Breast epithelium (tissue), 4 donors: ENCODE measurements at regions not wholly inside any gene's neighbourhood (a gene's known extent, or its start where the extent isn't known, plus 50 kb on each side); places are given as distances from the start of the nearest gene placed in this dataset.
"Not testable (repeated sequence)": the region's sequence is repeated elsewhere in the genome, so short reads cannot be mapped to it uniquely, and the experiment has no call there.

Source experiments
- DNase-seq, 2 donors: peaks; one replicate each; pipeline ENCODE4 v3.0.0-alpha.2; 2019; ENCODE audit warnings: low spot score in 2 of 2
- H3K27ac ChIP-seq, 2 donors: fragments of 200-600 bp; sonication (generic) in 1 of 2; one replicate each; pipeline ENCODE4 v1.5.1; 2016 to 2019; ENCODE audit warnings: mild to moderate bottlenecking in 1 of 2
- H3K27me3 ChIP-seq, 2 donors: fragments of 200-600 bp; sonication (generic) in 1 of 2; one replicate each; pipeline versions ENCODE4 v1.5.1 to v1.6.0; 2017 to 2019; ENCODE audit warnings: control low read depth in 1 of 2, mild to moderate bottlenecking in 1 of 2
- H3K36me3 ChIP-seq: fragments of 200-600 bp; one replicate; pipeline ENCODE4 v1.5.1; 2019
- H3K4me1 ChIP-seq, 2 donors: fragments of 200-600 bp; sonication (generic); one replicate each; pipeline ENCODE4 v1.5.1; 2016 to 2019; ENCODE audit warnings: control low read depth in 1 of 2
- H3K4me3 ChIP-seq, 3 donors: fragments of 200-600 bp; sonication (generic); 1 replicate in 2 of 3; 2 replicates in 1 of 3; pipeline ENCODE4 v1.5.1; 2016 to 2019; ENCODE audit warnings: mild to moderate bottlenecking in 3 of 3, moderate library complexity in 2 of 3
- H3K9me3 ChIP-seq, 2 donors: fragments of 200-600 bp; sonication (generic) in 1 of 2; one replicate each; pipeline ENCODE4 v1.5.1; 2016 to 2019; ENCODE audit warnings: control low read depth in 1 of 2
- POLR2A ChIP-seq: fragments of 450-650 bp; IDR thresholded peaks from one replicate; pipeline ENCODE4 v1.6.1; 2016; ENCODE audit warnings: antibody characterized with exemption, mild to moderate bottlenecking, moderate library complexity
- POLR2AphosphoS5 ChIP-seq, 3 donors: sonication (generic); formaldehyde crosslinking; IDR thresholded peaks; one replicate each; pipeline ENCODE4 v1.6.1; 2017; ENCODE audit warnings: antibody characterized with exemption in 3 of 3
- intact Hi-C: fragments of 100-400 bp; cut with DNase I; formaldehyde crosslinking; loops from one replicate; pipeline ENCODE4 v1.15.1; 2023; ENCODE audit warnings: low total_unique reads
- TF ChIP-seq, protein P1 (sequence below), 3 donors: fragments of 450-650 bp; IDR thresholded peaks; one replicate each; pipeline ENCODE4 v1.5.1; 2016 to 2017; ENCODE audit warnings: antibody characterized with exemption in 3 of 3, mild to moderate bottlenecking in 3 of 3, moderate library complexity in 3 of 3

DNA sequence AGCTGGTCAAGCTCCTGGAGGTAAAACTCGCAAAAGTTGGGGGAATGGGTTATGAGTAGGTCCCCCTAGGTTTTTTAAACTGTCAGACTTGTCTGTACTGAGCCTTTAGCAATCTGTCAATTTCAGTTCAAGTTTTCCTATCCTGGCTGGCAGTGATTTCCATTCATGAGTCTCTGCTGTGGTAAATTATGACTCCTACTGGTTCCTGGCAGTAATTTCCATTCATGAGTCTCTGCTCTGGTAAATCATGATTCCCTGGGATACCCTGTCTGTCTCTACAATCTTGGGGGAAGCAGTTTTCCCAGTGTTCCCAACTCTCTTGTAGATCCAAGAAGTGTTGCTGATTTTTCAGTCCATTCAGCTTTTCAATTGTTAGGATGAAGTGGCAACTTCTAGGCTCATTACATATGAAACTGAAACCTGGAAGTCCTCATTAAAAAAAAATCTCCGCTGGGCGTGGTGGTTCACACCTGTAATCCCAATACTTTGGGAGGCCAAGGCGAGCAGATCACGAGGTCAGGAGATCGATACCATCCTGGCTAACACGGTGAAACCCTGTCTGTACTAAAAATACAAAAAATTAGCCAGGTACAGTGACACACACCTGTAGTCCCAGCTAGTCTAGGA lies 91.3 kb upstream of the GPBP1 start:
- H3K4me3 ChIP-seq, result no peak overlapping the region
- no peaks in the 10 kb centered on the region for H3K36me3 ChIP-seq
- H3K27me3 ChIP-seq, result no peaks in the 10 kb centered on the region
- TF ChIP-seq, protein P1, sequence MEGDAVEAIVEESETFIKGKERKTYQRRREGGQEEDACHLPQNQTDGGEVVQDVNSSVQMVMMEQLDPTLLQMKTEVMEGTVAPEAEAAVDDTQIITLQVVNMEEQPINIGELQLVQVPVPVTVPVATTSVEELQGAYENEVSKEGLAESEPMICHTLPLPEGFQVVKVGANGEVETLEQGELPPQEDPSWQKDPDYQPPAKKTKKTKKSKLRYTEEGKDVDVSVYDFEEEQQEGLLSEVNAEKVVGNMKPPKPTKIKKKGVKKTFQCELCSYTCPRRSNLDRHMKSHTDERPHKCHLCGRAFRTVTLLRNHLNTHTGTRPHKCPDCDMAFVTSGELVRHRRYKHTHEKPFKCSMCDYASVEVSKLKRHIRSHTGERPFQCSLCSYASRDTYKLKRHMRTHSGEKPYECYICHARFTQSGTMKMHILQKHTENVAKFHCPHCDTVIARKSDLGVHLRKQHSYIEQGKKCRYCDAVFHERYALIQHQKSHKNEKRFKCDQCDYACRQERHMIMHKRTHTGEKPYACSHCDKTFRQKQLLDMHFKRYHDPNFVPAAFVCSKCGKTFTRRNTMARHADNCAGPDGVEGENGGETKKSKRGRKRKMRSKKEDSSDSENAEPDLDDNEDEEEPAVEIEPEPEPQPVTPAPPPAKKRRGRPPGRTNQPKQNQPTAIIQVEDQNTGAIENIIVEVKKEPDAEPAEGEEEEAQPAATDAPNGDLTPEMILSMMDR (IDR thresholded peaks at IDR 0.05), result no peak
- no peak for TF ChIP-seq POLR2AphosphoS5 (IDR thresholded peaks at IDR 0.05)
- no peak for TF ChIP-seq POLR2A
- no peak overlapping the region for H3K27ac ChIP-seq
- no peaks in the 10 kb centered on the region for H3K4me1 ChIP-seq
- intact Hi-C loops, result no loop called here
- DNase-seq, result no peak
- H3K9me3 ChIP-seq, result no peaks in the 10 kb centered on the region

DNA sequence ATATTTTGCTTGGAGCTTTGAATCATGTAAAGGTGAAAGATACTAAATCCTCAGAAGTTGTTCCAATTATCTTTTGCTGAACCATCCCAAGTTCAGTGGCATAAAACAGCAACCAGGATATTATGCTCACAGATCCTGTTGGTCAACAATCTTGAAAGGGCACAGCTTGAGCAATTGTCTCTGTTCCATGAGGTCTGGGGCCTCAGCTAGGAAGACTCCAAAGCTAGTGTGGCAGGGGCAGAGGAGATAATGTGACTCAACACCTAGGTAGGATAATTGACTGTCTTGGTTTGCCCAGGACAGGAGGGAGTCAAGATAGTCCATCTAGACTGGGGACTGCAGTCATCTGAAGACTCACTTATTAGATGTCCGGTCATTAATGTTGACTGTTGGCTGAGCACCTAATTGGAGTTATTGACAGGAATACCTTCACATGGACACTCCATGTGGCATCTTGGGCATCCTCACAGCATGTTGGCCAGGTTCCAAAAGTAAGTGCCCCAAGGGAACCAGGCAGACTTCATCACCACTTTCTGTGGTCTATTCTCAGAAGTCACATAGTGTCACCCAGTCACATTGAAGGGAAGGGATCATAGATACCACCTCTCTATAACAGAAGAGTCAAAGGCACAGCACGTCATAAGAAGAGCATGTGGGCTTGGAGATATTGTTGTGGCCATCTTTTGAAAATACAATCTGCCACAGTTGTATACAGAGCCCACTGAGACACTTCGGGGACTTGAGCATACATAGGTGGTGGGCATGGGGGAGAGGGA lies 88.4 kb upstream of the GPBP1 start:
- TF ChIP-seq POLR2AphosphoS5 (IDR thresholded peaks at IDR 0.05), result no peak
- TF ChIP-seq POLR2A, result no peak
- TF ChIP-seq, protein P1 (IDR thresholded peaks at IDR 0.05), result no peak
- Histone ChIP-seq H3K9me3 (no peaks in the 10 kb centered on the region), H3K4me1 (no peaks in the 10 kb centered on the region), H3K27ac (no peak overlapping the region), H3K4me3 (no peak overlapping the region), H3K36me3 (no peaks in the 10 kb centered on the region), H3K27me3 (no peaks in the 10 kb centered on the region)
- no peak for DNase-seq
- intact Hi-C loops, result loop anchor here (5.0 kb wide), 1 partner anchor 528 kb away; no protein-coding TSS in a partner anchor

DNA sequence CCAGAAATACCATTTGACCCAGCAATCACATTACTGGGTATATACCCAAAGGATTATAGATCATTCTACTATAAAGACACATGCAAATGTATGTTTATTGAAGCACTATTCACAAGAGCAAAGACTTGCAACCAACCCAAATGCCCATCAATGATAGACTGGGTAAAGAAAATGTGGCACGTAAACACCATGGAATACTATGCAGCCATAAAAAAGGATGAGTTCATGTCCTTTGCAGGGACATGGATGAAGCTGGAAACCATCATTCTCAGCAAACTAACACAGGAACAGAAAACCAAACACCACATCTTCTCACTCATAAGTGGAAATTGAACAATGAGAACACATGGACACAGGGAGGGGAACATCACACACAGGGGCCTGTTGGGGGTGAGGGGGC lies 85.9 kb upstream of the GPBP1 start:
- not testable (repeated sequence) for H3K4me1 ChIP-seq, H3K27ac ChIP-seq, H3K9me3 ChIP-seq, H3K36me3 ChIP-seq, H3K27me3 ChIP-seq, H3K4me3 ChIP-seq, DNase-seq
- intact Hi-C loops, result loop anchor here (5.0 kb wide), 1 partner anchor 531 kb away; no protein-coding TSS in a partner anchor

DNA sequence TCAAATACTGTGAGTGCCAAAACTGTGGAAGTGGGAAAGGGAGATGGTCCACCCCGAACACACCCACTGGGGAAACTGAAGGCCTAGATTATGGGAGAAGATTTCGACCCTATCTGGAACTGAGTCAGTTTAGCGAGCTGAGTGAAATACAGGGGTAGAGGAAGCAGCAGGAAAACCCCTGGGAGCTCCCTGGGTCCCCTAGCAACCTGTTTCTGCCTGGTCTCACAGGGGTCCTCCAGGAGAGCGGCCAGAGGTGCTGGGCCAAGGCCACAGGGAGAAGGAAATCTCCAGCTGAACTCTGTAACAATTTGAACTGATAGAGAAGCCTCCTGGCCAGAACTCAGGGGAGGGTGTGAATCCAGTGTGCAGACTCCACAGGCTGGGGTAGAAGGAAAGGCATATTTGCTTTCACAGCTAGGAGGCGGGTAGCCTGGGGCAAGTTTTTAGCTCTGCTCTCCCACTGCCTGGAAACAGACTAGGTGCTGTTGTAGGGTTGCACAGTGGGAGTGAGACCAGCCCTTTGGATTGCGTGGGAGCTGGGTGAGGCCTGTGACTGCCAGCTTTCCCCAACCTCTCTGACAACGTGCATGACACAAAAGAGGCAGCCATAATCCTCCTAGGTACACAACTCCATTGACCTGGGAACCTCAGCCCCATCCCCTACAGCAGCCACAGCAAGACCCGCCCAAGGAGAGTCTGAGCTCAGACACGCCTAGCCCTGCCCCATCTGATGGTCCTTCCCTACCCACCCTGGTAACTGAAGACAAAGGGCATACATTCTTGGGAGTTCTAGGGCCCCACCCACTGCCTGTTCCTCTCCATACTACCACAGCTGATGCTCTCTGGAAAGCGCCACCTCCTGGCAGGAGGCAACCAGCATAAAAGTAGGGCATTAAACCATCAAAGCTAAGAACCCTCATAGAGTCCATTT lies 78.8 kb upstream of the GPBP1 start:
- no peaks in the 10 kb centered on the region for H3K4me1 ChIP-seq
- no peaks in the 10 kb centered on the region for H3K36me3 ChIP-seq
- intact Hi-C loops, result no loop called here
- no peak overlapping the region for H3K4me3 ChIP-seq
- H3K9me3 ChIP-seq, result peaks cover 3 to 16% of the 10 kb centered on the region in 2 donors
- no peaks in the 10 kb centered on the region for H3K27me3 ChIP-seq
- TF ChIP-seq POLR2A (no peak), POLR2AphosphoS5 (IDR thresholded peaks at IDR 0.05) (no peak)
- TF ChIP-seq, protein P1 (IDR thresholded peaks at IDR 0.05), result no peak
- DNase-seq, result no peak
- no peak overlapping the region for H3K27ac ChIP-seq

DNA sequence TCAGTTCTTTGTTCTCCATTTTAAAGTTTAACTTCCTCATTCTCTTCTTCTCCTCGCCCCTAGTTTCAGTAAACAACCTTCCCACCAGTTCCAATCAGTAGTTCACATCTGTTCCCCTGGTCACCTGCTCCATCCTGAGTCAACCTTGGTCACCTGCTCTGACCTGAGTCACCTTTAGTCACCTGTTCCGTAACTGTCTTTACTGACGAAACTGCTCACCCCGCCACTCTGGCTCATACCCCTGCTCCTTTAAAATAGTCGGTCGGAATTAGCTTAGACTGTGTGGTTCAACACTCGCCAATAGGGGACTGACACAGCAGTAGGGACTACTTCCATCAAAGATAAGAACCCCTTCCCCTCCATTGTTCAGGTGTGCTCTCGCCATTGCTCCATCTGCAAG lies 76.3 kb upstream of the GPBP1 start:
- H3K4me3 ChIP-seq, result no peak overlapping the region
- no peak for DNase-seq
- peaks cover 7 to 16% of the 10 kb centered on the region in 2 donors for H3K9me3 ChIP-seq
- H3K27me3 ChIP-seq, result no peaks in the 10 kb centered on the region
- intact Hi-C loops, result no loop called here
- H3K27ac ChIP-seq, result no peak overlapping the region
- H3K4me1 ChIP-seq, result no peaks in the 10 kb centered on the region
- TF ChIP-seq, protein P1 (IDR thresholded peaks at IDR 0.05), result no peak
- TF ChIP-seq POLR2AphosphoS5 (IDR thresholded peaks at IDR 0.05) (no peak), POLR2A (no peak)
- H3K36me3 ChIP-seq, result no peaks in the 10 kb centered on the region
